ENCODE measurements at regions not wholly inside any gene's neighbourhood (a gene's known extent, or its start where the extent isn't known, plus 50 kb on each side); places are given as distances from the start of the nearest gene placed in this dataset.
"Not testable (repeated sequence)": the region's sequence is repeated elsewhere in the genome, so short reads cannot be mapped to it uniquely, and the experiment has no call there.

GRCh38 chr1:148385371-148386030 lies 97.6 kb downstream of the PPIAL4G start:
- DNase-seq, result no peak

- no peak for DNase-seq
Measured at GRCh38 chr1:148383966-148384365, 99.1 kb downstream of the PPIAL4G start.

- DNase-seq, result no peak
Measured at GRCh38 chr1:148379697-148380096, 103.4 kb downstream of the PPIAL4G start.

GRCh38 chr1:148379170-148379500 lies 104.0 kb downstream of the PPIAL4G start:
- no peak for DNase-seq

- not testable (repeated sequence) for DNase-seq
Measured at GRCh38 chr1:148377992-148378391, 105.1 kb downstream of the PPIAL4G start.

GRCh38 chr1:148377045-148377444 lies 106.1 kb downstream of the PPIAL4G start:
- not testable (repeated sequence) for DNase-seq

GRCh38 chr1:148374101-148374500 lies 109.0 kb downstream of the PPIAL4G start:
- DNase-seq, result no peak

GRCh38 chr1:148373192-148373925 lies 109.7 kb downstream of the PPIAL4G start:
- DNase-seq, result no peak

- DNase-seq, result no peak
Measured at GRCh38 chr1:148372731-148373130, 110.4 kb downstream of the PPIAL4G start.

- DNase-seq, result not testable (repeated sequence)
Measured at GRCh38 chr1:148372051-148372726, 110.9 kb downstream of the PPIAL4G start.

- DNase-seq, result not testable (repeated sequence)
Measured at GRCh38 chr1:148371551-148371994, 111.5 kb downstream of the PPIAL4G start.

- DNase-seq, result not testable (repeated sequence)
Measured at GRCh38 chr1:148370661-148371060, 112.4 kb downstream of the PPIAL4G start.

GRCh38 chr1:148367596-148367995 lies 115.5 kb downstream of the PPIAL4G start:
- DNase-seq, result no peak

- not testable (repeated sequence) for DNase-seq
Measured at GRCh38 chr1:148366136-148366753, 116.9 kb downstream of the PPIAL4G start.

- DNase-seq, result not testable (repeated sequence)
Measured at GRCh38 chr1:148365151-148365550, 118.0 kb downstream of the PPIAL4G start.

- DNase-seq, result not testable (repeated sequence)
Measured at GRCh38 chr1:148363979-148364378, 119.1 kb downstream of the PPIAL4G start.

- DNase-seq, result no peak
Measured at GRCh38 chr1:148363439-148363810, 119.7 kb downstream of the PPIAL4G start.

- DNase-seq, result no peak
Measured at GRCh38 chr1:148362626-148363438, 120.3 kb downstream of the PPIAL4G start.

GRCh38 chr1:148362216-148362611 lies 120.9 kb downstream of the PPIAL4G start:
- DNase-seq, result no peak

GRCh38 chr1:148361427-148362215 lies 121.5 kb downstream of the PPIAL4G start:
- not testable (repeated sequence) for DNase-seq

GRCh38 chr1:148357037-148357436 lies 126.1 kb downstream of the PPIAL4G start:
- no peak for DNase-seq

- no peak for DNase-seq
Measured at GRCh38 chr1:148355976-148356375, 127.1 kb downstream of the PPIAL4G start.

Measured in NCI-H2107 (cell line).